ENCODE measurements at regions not wholly inside any gene's neighbourhood (a gene's known extent, or its start where the extent isn't known, plus 50 kb on each side); places are given as distances from the start of the nearest gene placed in this dataset.

DNA sequence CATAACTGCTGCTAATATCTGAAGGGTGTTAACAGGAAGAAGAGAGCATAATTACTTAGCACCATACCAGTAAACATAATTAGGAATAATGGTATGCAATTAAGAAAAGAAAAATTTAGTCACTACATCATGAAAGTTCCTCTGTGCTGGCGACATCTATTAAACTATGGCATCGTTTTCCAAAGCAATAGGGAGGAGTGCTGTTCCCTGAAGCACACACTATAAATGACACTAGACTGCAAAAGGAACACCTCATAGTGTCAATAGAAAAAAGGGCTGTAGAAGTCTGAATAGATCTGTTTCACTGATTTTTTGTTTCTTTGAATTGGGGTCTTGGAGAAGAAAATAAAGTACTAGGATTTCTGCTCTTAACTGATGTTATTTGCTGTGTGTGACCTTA lies 773.6 kb upstream of the B3GALT2 start:
- TF ChIP-seq CTCF (IDR thresholded peaks at IDR 0.05) (no peak), POLR2A (IDR thresholded peaks at IDR 0.05) (no peak)

Measured in heart left ventricle (tissue), 13 donors.